ENCODE measurements at regions not wholly inside any gene's neighbourhood (a gene's known extent, or its start where the extent isn't known, plus 50 kb on each side); places are given as distances from the start of the nearest gene placed in this dataset.

DNA sequence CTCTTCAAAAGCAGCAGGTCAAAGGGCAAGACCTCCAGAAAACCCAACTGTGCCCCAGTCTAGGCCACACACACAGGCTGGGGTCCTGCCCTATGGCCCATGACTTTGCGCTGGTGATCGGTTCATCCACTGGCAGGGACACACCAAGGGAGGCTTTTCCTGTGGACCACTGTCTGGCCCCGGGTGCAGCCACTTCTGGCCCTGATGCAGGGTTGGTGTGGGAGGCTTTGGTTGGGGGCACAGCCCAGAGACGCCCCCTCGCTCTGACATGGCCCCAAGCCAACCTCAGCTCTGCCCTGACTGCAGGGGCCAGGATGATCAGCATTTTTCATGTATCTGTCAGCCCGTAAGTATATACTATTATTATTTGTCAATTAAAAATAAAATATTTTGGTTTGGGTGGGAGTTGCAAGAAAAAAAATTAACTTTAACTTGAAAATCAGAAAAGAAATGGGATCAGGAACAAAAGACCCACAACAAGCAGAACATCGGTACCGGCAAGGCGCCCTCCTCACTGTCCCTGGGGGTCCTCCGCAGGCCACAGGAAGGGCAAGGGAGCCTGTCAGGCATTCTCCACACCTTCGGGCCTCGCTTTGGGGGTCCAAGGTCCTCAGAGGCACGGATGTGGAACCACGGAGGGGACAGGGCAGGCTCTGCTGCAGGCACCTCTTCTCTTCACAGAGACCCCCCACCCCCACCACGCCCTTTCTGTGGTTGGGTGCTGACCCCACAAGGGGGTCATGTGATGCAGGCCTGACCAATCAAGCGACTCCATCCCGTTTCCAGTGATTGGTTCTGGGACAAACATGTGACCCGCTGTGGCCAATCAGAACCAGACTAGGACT lies 181.5 kb upstream of the SFSWAP start:
- TF ChIP-seq, protein P1, sequence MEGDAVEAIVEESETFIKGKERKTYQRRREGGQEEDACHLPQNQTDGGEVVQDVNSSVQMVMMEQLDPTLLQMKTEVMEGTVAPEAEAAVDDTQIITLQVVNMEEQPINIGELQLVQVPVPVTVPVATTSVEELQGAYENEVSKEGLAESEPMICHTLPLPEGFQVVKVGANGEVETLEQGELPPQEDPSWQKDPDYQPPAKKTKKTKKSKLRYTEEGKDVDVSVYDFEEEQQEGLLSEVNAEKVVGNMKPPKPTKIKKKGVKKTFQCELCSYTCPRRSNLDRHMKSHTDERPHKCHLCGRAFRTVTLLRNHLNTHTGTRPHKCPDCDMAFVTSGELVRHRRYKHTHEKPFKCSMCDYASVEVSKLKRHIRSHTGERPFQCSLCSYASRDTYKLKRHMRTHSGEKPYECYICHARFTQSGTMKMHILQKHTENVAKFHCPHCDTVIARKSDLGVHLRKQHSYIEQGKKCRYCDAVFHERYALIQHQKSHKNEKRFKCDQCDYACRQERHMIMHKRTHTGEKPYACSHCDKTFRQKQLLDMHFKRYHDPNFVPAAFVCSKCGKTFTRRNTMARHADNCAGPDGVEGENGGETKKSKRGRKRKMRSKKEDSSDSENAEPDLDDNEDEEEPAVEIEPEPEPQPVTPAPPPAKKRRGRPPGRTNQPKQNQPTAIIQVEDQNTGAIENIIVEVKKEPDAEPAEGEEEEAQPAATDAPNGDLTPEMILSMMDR (IDR thresholded peaks at IDR 0.05), result no peak
- no peak for TF ChIP-seq POLR2A (IDR thresholded peaks at IDR 0.05)
